ENCODE measurements at regions not wholly inside any gene's neighbourhood (a gene's known extent, or its start where the extent isn't known, plus 50 kb on each side); places are given as distances from the start of the nearest gene placed in this dataset.

GRCh38 chrX:13371186-13371585, 51.3 kb upstream of the ATXN3L start:
- ATAC-seq (ENCODE audit: low read depth) (no peak), DNase-seq (ENCODE audit: low spot score) (no peak)
- Histone ChIP-seq H3K9me3 (ENCODE audit: severe bottlenecking) (no peaks in the 10 kb centered on the region), H3K27ac (ENCODE audit: poor library complexity, severe bottlenecking) (no peak overlapping the region), H3K4me3 (ENCODE audit: severe bottlenecking) (no peak overlapping the region), H3K27me3 (ENCODE audit: insufficient read depth, poor library complexity, severe bottlenecking) (no peaks in the 10 kb centered on the region), H3K36me3 (ENCODE audit: low read depth) (no peaks in the 10 kb centered on the region), H3K4me1 (ENCODE audit: insufficient read depth, poor library complexity, severe bottlenecking) (peaks cover 3% of the 10 kb centered on the region)
- TF ChIP-seq, protein P1, sequence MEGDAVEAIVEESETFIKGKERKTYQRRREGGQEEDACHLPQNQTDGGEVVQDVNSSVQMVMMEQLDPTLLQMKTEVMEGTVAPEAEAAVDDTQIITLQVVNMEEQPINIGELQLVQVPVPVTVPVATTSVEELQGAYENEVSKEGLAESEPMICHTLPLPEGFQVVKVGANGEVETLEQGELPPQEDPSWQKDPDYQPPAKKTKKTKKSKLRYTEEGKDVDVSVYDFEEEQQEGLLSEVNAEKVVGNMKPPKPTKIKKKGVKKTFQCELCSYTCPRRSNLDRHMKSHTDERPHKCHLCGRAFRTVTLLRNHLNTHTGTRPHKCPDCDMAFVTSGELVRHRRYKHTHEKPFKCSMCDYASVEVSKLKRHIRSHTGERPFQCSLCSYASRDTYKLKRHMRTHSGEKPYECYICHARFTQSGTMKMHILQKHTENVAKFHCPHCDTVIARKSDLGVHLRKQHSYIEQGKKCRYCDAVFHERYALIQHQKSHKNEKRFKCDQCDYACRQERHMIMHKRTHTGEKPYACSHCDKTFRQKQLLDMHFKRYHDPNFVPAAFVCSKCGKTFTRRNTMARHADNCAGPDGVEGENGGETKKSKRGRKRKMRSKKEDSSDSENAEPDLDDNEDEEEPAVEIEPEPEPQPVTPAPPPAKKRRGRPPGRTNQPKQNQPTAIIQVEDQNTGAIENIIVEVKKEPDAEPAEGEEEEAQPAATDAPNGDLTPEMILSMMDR (IDR thresholded peaks at IDR 0.05; ENCODE audit: poor library complexity, severe bottlenecking), result no peak

- no peaks in the 10 kb centered on the region for H3K36me3 ChIP-seq (ENCODE audit: low read depth)
- TF ChIP-seq, protein P1 (IDR thresholded peaks at IDR 0.05; ENCODE audit: poor library complexity, severe bottlenecking), result no peak
- DNase-seq (ENCODE audit: low spot score) (no peak), ATAC-seq (ENCODE audit: low read depth) (no peak)
- no peaks in the 10 kb centered on the region for H3K9me3 ChIP-seq (ENCODE audit: severe bottlenecking)
- no peak overlapping the region for H3K4me3 ChIP-seq (ENCODE audit: severe bottlenecking)
- H3K27ac ChIP-seq (ENCODE audit: poor library complexity, severe bottlenecking), result no peak overlapping the region
- no peaks in the 10 kb centered on the region for H3K27me3 ChIP-seq (ENCODE audit: insufficient read depth, poor library complexity, severe bottlenecking)
- peaks cover 3% of the 10 kb centered on the region for H3K4me1 ChIP-seq (ENCODE audit: insufficient read depth, poor library complexity, severe bottlenecking)
Measured at GRCh38 chrX:13370713-13371112, 50.9 kb upstream of the ATXN3L start.
